GM12878 (cell line): ENCODE measurements at regions not wholly inside any gene's neighbourhood (a gene's known extent, or its start where the extent isn't known, plus 50 kb on each side); places are given as distances from the start of the nearest gene placed in this dataset.
"Not testable (repeated sequence)": the region's sequence is repeated elsewhere in the genome, so short reads cannot be mapped to it uniquely, and the experiment has no call there.

Experiments used
- ASH2L ChIP-seq: fragments of 300-600, 200-600 bp; sonication (generic); IDR thresholded peaks from 2 replicates; pipeline ENCODE4 v1.6.1; 2017; ENCODE audit warnings: low read depth, mild to moderate bottlenecking, borderline replicate concordance
- ATF7 ChIP-seq: fragments of 450-650 bp; IDR thresholded peaks from 2 replicates; pipeline ENCODE4 v1.6.1; 2016; ENCODE audit warnings: low read depth, mild to moderate bottlenecking
- CEBPB ChIP-seq, 2 experiments: fragments of 150-350 bp in 1 of 2; IDR thresholded peaks; 2 replicates each; pipeline ENCODE4 v1.6.1; 2012 to 2014; ENCODE audit warnings: low read depth in 2 of 2, low read length in 2 of 2, borderline replicate concordance in 1 of 2, inconsistent platforms in 1 of 2
- EP300 ChIP-seq, 2 experiments: fragments of 150-350 bp in 1 of 2; IDR thresholded peaks; 2 replicates each; pipeline ENCODE4 v1.6.1; 2011 to 2012; ENCODE audit warnings: low read depth in 2 of 2, low read length in 2 of 2, borderline replicate concordance in 1 of 2, improper control_type of control experiment in 1 of 2, inconsistent platforms in 1 of 2; ENCODE audit not compliant: control insufficient read depth in 1 of 2
- ESRRA ChIP-seq: IDR thresholded peaks from 2 replicates; pipeline ENCODE4 v1.6.1; 2012; ENCODE audit warnings: mild to moderate bottlenecking, low read length, improper control_type of control experiment
- ETV6 ChIP-seq, 2 experiments: fragments of 450-650 bp in 1 of 2; IDR thresholded peaks in 1 of 2; conservative IDR thresholded peaks in 1 of 2; 2 replicates each; pipeline ENCODE4 v1.6.1; 2014; ENCODE audit warnings: antibody characterized with exemption in 1 of 2, borderline replicate concordance in 1 of 2, low read depth in 1 of 2, mild to moderate bottlenecking in 1 of 2, moderate library complexity in 1 of 2
- FOS ChIP-seq: IDR thresholded peaks from 3 replicates; pipeline ENCODE4 v1.6.1; 2011; ENCODE audit warnings: borderline replicate concordance; ENCODE audit not compliant: insufficient read length; ENCODE audit errors: extremely low read depth
- KDM1A ChIP-seq: fragments of 200-600 bp; sonication (generic); IDR thresholded peaks from 2 replicates; pipeline ENCODE4 v1.6.1; 2016; ENCODE audit warnings: borderline replicate concordance
- RBBP5 ChIP-seq: fragments of 200-600 bp; sonication (generic); conservative IDR thresholded peaks from 2 replicates; pipeline ENCODE4 v1.6.1; 2016
- STAT1 ChIP-seq: fragments of 450-650 bp; conservative IDR thresholded peaks from 2 replicates; pipeline ENCODE4 v1.6.1; 2014; ENCODE audit warnings: antibody characterized with exemption, mild to moderate bottlenecking
- TARDBP ChIP-seq: IDR thresholded peaks from 2 replicates; pipeline ENCODE4 v1.6.1; 2016; ENCODE audit warnings: borderline replicate concordance
- TF ChIP-seq, protein P1 (sequence below), 3 experiments: IDR thresholded peaks in 2 of 3; conservative IDR thresholded peaks in 1 of 3; 2 replicates each; pipeline ENCODE4 v1.5.1; 2011; ENCODE audit warnings: low read depth in 3 of 3, low read length in 3 of 3, mild to moderate bottlenecking in 3 of 3, control low read depth in 2 of 3, moderate library complexity in 2 of 3, inconsistent platforms in 1 of 3, mixed read lengths in 1 of 3; ENCODE audit not compliant: control insufficient read depth in 2 of 3, insufficient read depth in 1 of 3; ENCODE audit errors: extremely low read depth in 1 of 3

DNA sequence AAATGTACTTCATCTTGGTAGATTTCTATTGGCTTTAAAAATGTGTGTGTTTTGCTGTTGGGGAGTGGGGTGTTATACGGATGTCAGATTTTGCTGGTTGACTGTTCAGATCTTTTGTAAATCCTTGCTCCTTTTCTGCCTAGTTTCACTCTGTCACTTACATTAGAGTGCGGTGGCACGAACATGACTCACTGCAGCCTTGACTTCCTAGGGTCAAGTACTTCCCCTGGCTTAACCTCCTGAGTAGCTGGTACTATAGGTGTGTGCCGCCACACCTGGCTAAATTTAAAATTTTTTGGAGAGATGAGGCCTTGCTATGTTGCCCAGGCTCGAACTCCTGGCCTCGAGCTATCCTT is 54.0 kb downstream of the VPREB1 start:
- TF ChIP-seq ESRRA; ATF7; RBBP5; CEBPB (IDR thresholded peaks at IDR 0.05; ENCODE audit: borderline replicate concordance in 1 of 2, low read depth in 2 of 2, low read length in 2 of 2); ETV6 (conservative IDR thresholded peaks at IDR 0.05 in 1 of 2, IDR thresholded peaks at IDR 0.05 in 1 of 2; ENCODE audit: borderline replicate concordance in 1 of 2, low read depth in 1 of 2); FOS; KDM1A; TARDBP; STAT1; ASH2L; EP300 (IDR thresholded peaks at IDR 0.05; ENCODE audit: borderline replicate concordance in 1 of 2, control insufficient read depth in 1 of 2, low read depth in 2 of 2, low read length in 2 of 2): not testable (repeated sequence)
- TF ChIP-seq, protein P1, sequence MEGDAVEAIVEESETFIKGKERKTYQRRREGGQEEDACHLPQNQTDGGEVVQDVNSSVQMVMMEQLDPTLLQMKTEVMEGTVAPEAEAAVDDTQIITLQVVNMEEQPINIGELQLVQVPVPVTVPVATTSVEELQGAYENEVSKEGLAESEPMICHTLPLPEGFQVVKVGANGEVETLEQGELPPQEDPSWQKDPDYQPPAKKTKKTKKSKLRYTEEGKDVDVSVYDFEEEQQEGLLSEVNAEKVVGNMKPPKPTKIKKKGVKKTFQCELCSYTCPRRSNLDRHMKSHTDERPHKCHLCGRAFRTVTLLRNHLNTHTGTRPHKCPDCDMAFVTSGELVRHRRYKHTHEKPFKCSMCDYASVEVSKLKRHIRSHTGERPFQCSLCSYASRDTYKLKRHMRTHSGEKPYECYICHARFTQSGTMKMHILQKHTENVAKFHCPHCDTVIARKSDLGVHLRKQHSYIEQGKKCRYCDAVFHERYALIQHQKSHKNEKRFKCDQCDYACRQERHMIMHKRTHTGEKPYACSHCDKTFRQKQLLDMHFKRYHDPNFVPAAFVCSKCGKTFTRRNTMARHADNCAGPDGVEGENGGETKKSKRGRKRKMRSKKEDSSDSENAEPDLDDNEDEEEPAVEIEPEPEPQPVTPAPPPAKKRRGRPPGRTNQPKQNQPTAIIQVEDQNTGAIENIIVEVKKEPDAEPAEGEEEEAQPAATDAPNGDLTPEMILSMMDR (IDR thresholded peaks at IDR 0.05 in 2 of 3, conservative IDR thresholded peaks at IDR 0.05 in 1 of 3; ENCODE audit: control insufficient read depth in 2 of 3, extremely low read depth in 1 of 3, insufficient read depth in 1 of 3, low read depth in 3 of 3, low read length in 3 of 3), result not testable (repeated sequence)
